ENCODE measurements at regions not wholly inside any gene's neighbourhood (a gene's known extent, or its start where the extent isn't known, plus 50 kb on each side); places are given as distances from the start of the nearest gene placed in this dataset.

DNA sequence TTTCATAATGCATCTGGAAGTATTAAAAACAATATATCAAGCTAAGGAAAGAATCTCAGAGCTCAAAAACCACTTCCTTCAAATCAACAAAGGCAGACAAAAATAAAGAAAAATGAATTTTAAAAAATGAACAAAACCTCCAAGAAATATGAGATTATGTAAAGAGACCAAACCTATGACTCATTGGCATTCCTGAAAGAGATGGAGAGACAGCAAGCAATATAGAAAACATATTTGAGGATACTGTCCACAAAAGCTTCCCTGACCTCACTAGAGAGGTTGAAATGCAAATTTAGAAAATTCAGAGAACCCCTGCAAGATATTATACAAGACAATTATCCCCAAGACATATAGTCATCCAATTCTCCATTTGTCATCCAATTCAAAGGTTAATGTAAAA, 311.3 kb upstream of the SOX9 start:
- TF ChIP-seq, protein P1, sequence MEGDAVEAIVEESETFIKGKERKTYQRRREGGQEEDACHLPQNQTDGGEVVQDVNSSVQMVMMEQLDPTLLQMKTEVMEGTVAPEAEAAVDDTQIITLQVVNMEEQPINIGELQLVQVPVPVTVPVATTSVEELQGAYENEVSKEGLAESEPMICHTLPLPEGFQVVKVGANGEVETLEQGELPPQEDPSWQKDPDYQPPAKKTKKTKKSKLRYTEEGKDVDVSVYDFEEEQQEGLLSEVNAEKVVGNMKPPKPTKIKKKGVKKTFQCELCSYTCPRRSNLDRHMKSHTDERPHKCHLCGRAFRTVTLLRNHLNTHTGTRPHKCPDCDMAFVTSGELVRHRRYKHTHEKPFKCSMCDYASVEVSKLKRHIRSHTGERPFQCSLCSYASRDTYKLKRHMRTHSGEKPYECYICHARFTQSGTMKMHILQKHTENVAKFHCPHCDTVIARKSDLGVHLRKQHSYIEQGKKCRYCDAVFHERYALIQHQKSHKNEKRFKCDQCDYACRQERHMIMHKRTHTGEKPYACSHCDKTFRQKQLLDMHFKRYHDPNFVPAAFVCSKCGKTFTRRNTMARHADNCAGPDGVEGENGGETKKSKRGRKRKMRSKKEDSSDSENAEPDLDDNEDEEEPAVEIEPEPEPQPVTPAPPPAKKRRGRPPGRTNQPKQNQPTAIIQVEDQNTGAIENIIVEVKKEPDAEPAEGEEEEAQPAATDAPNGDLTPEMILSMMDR (conservative IDR thresholded peaks at IDR 0.05; ENCODE audit: low read length): no peak
- no peak for TF ChIP-seq EZH2phosphoT487 (IDR thresholded peaks at IDR 0.05; ENCODE audit: borderline replicate concordance)

Measured in Loucy (cell line).